Gastroesophageal sphincter (tissue), 4 donors: ENCODE measurements at regions not wholly inside any gene's neighbourhood (a gene's known extent, or its start where the extent isn't known, plus 50 kb on each side); places are given as distances from the start of the nearest gene placed in this dataset.

Experiments
- ATAC-seq: fragments of 150-250 bp; one replicate; pipeline ENCODE4 v1.9.1; 2016; ENCODE audit warnings: mild to moderate bottlenecking, moderate library complexity
- H3K27ac ChIP-seq, 4 donors: fragments of 200-600 bp; sonication (generic) in 3 of 4; 1 replicate in 3 of 4; 2 replicates in 1 of 4; pipeline ENCODE4 v1.5.1; 2016 to 2019
- H3K27me3 ChIP-seq: fragments of 200-600 bp; sonication (generic); one replicate; pipeline ENCODE4 v1.5.1; 2019
- H3K36me3 ChIP-seq, 2 donors: fragments of 200-600 bp; sonication (generic); one replicate each; pipeline ENCODE4 v1.5.1; 2019; ENCODE audit warnings: control low read depth in 1 of 2
- H3K4me1 ChIP-seq, 3 donors: fragments of 200-600 bp; sonication (generic); 1 replicate in 2 of 3; 2 replicates in 1 of 3; pipeline ENCODE4 v1.5.1; 2016 to 2019; ENCODE audit warnings: control low read depth in 2 of 3
- H3K4me3 ChIP-seq, 2 donors: fragments of 200-600 bp; sonication (generic); one replicate each; pipeline ENCODE4 v1.5.1; 2019; ENCODE audit warnings: mild to moderate bottlenecking in 1 of 2, moderate library complexity in 1 of 2
- H3K9me3 ChIP-seq, 3 donors: fragments of 200-600 bp; sonication (generic); one replicate each; pipeline ENCODE4 v1.5.1; 2017 to 2019; ENCODE audit warnings: control low read depth in 2 of 3
- EP300 ChIP-seq: sonication (generic); formaldehyde crosslinking; IDR thresholded peaks from one replicate; pipeline ENCODE4 v1.6.1; 2017; ENCODE audit warnings: antibody characterized with exemption, mild to moderate bottlenecking
- POLR2A ChIP-seq, 2 donors: fragments of 450-650 bp; IDR thresholded peaks; one replicate each; pipeline ENCODE4 v1.6.1; 2017; ENCODE audit warnings: antibody characterized with exemption in 2 of 2, mild to moderate bottlenecking in 2 of 2, moderate library complexity in 1 of 2
- POLR2AphosphoS5 ChIP-seq: sonication (generic); formaldehyde crosslinking; IDR thresholded peaks from one replicate; pipeline ENCODE4 v1.6.1; 2017; ENCODE audit warnings: antibody characterized with exemption
- WGBS, 2 donors: methylation state at CpG; one replicate each; pipeline ENCODE4 v1.1.5; 2018; ENCODE audit warnings: low coverage in 1 of 2; 5-methylcytosine and 5-hydroxymethylcytosine counted together
- TF ChIP-seq, protein P1 (sequence below), 4 experiments: fragments of 200-600 bp in 2 of 4; fragments of 450-650 bp in 2 of 4; sonication (generic) in 1 of 4; IDR thresholded peaks; one replicate each; pipeline ENCODE4 v1.5.1; 2017 to 2019; ENCODE audit warnings: antibody characterized with exemption in 4 of 4, mild to moderate bottlenecking in 2 of 4, moderate library complexity in 2 of 4

GRCh38 chr2:2703762-2704427, 372.8 kb upstream of the MYT1L start:
- Histone ChIP-seq H3K9me3 (no peaks in the 10 kb centered on the region), H3K4me1 (no peaks in the 10 kb centered on the region), H3K27me3 (no peaks in the 10 kb centered on the region), H3K27ac (no peak overlapping the region), H3K4me3 (no peak overlapping the region), H3K36me3 (no peaks in the 10 kb centered on the region)
- no peak for ATAC-seq
- WGBS, 2 donors = 91 to 92% methylated on average over 11 to 13 of the region's 17 CpGs
- TF ChIP-seq POLR2AphosphoS5 = no peak
- no peak for TF ChIP-seq POLR2A (IDR thresholded peaks at IDR 0.05)
- TF ChIP-seq EP300 = no peak
- TF ChIP-seq, protein P1, sequence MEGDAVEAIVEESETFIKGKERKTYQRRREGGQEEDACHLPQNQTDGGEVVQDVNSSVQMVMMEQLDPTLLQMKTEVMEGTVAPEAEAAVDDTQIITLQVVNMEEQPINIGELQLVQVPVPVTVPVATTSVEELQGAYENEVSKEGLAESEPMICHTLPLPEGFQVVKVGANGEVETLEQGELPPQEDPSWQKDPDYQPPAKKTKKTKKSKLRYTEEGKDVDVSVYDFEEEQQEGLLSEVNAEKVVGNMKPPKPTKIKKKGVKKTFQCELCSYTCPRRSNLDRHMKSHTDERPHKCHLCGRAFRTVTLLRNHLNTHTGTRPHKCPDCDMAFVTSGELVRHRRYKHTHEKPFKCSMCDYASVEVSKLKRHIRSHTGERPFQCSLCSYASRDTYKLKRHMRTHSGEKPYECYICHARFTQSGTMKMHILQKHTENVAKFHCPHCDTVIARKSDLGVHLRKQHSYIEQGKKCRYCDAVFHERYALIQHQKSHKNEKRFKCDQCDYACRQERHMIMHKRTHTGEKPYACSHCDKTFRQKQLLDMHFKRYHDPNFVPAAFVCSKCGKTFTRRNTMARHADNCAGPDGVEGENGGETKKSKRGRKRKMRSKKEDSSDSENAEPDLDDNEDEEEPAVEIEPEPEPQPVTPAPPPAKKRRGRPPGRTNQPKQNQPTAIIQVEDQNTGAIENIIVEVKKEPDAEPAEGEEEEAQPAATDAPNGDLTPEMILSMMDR (IDR thresholded peaks at IDR 0.05) = no peak

DNA sequence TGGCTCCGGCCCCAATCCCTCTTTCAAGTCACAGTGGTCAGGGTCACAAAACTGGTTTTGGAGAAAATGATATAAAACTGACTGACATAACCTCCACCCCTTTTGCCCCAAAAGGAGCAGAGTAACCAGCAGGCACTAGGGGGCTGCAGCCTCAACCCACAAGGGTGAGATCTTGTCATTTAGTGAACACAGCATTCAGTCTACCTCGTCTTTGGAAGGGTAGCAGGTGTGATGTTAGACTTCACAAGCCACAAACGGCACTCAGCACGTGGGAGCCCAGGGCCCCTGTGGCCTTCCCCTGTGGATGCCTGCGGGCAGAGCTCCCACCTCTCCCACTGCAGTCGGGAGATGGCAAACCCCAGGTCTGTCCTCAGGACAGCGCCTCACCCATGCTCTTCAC, 372.1 kb upstream of the MYT1L start:
- H3K27me3 ChIP-seq = no peaks in the 10 kb centered on the region
- 71 to 87% methylated on average over 2 to 3 of the region's 7 CpGs for WGBS, 2 donors
- TF ChIP-seq, protein P1 (IDR thresholded peaks at IDR 0.05) = no peak
- TF ChIP-seq EP300 = no peak
- TF ChIP-seq POLR2AphosphoS5 = no peak
- no peak for TF ChIP-seq POLR2A (IDR thresholded peaks at IDR 0.05)
- H3K4me1 ChIP-seq = no peaks in the 10 kb centered on the region
- no peaks in the 10 kb centered on the region for H3K9me3 ChIP-seq
- no peak overlapping the region for H3K27ac ChIP-seq
- ATAC-seq = no peak
- H3K4me3 ChIP-seq = no peak overlapping the region
- H3K36me3 ChIP-seq = no peaks in the 10 kb centered on the region

DNA sequence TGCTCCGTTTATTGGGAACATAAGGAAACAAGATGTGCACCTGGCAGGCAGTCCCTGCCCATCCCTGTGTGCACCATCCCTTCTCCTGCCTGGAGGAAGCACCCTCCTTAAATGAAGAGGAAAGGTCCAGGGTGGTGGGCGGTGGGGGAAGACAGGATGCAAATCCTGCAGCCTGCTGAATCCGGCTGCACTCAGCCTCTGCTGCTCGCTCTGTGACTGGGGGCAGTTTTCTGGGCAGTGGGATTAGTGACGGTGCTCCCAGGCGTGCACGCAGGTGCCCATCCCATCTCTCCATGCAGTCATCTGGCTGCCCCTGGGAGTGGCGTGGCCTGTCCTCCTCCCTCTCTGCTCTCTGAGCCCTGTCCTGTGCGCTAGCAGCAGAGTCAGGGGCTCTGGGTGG, 371.3 kb upstream of the MYT1L start:
- TF ChIP-seq POLR2AphosphoS5 (no peak), POLR2A (IDR thresholded peaks at IDR 0.05) (no peak), EP300 (no peak)
- TF ChIP-seq, protein P1 (IDR thresholded peaks at IDR 0.05) = no peak
- Histone ChIP-seq H3K27ac (no peak overlapping the region), H3K9me3 (no peaks in the 10 kb centered on the region), H3K4me3 (no peak overlapping the region), H3K27me3 (no peaks in the 10 kb centered on the region), H3K36me3 (no peaks in the 10 kb centered on the region), H3K4me1 (no peaks in the 10 kb centered on the region)
- 80 to 86% methylated on average over 1 of the region's 9 CpGs for WGBS, 2 donors
- no peak for ATAC-seq

GRCh38 chr2:2701813-2702212, 370.7 kb upstream of the MYT1L start:
- WGBS, 2 donors = 50% methylated on average over 2 of the region's 8 CpGs; no CpG with 5 or more reads in 1 of the 2 donors
- Histone ChIP-seq H3K27me3 (no peaks in the 10 kb centered on the region), H3K36me3 (no peaks in the 10 kb centered on the region), H3K4me1 (no peaks in the 10 kb centered on the region), H3K9me3 (no peaks in the 10 kb centered on the region), H3K27ac (no peak overlapping the region), H3K4me3 (no peak overlapping the region)
- no peak for ATAC-seq
- TF ChIP-seq POLR2AphosphoS5 (no peak), POLR2A (IDR thresholded peaks at IDR 0.05) (no peak), EP300 (no peak)
- TF ChIP-seq, protein P1 (IDR thresholded peaks at IDR 0.05) = no peak

GRCh38 chr2:2701176-2701781, 370.2 kb upstream of the MYT1L start:
- no peak for TF ChIP-seq POLR2AphosphoS5
- TF ChIP-seq POLR2A (IDR thresholded peaks at IDR 0.05) = no peak
- TF ChIP-seq, protein P1 (IDR thresholded peaks at IDR 0.05) = no peak
- TF ChIP-seq EP300 = no peak
- Histone ChIP-seq H3K27me3 (no peaks in the 10 kb centered on the region), H3K27ac (no peak overlapping the region), H3K4me3 (no peak overlapping the region), H3K36me3 (no peaks in the 10 kb centered on the region), H3K4me1 (no peaks in the 10 kb centered on the region), H3K9me3 (no peaks in the 10 kb centered on the region)
- 80 to 92% methylated on average over 5 to 13 of the region's 22 CpGs for WGBS, 2 donors
- ATAC-seq = no peak
